Small intestine (tissue), 7 donors: ENCODE measurements at regions not wholly inside any gene's neighbourhood (a gene's known extent, or its start where the extent isn't known, plus 50 kb on each side); places are given as distances from the start of the nearest gene placed in this dataset.
"Not testable (repeated sequence)": the region's sequence is repeated elsewhere in the genome, so short reads cannot be mapped to it uniquely, and the experiment has no call there.

Source experiments
- DNase-seq, 2 donors: peaks; one replicate each; pipeline versions ENCODE4 v3.0.0 to v3.0.0-alpha.2; 2013
- FAIRE-seq: peaks from 2 replicates; lab custom pipeline; 2012; peaks lifted over from hg19 to GRCh38; lab: Jason Lieb, UNC
- H3K27ac ChIP-seq, 3 donors: one replicate each; pipeline ENCODE4 v1.5.1; 2013; ENCODE audit warnings: low read length in 2 of 3, mild to moderate bottlenecking in 2 of 3, control low read depth in 1 of 3, inconsistent platforms in 1 of 3, low read depth in 1 of 3, moderate library complexity in 1 of 3
- H3K27me3 ChIP-seq, 3 donors: one replicate each; pipeline ENCODE4 v1.6.1; 2013; ENCODE audit warnings: low read length in 3 of 3, inconsistent platforms in 1 of 3; ENCODE audit not compliant: control insufficient read depth in 3 of 3, insufficient read depth in 3 of 3
- H3K36me3 ChIP-seq, 3 donors: one replicate each; pipeline ENCODE4 v1.6.1; 2013; ENCODE audit warnings: low read length in 3 of 3, inconsistent platforms in 1 of 3, low read depth in 1 of 3, mild to moderate bottlenecking in 1 of 3, moderate library complexity in 1 of 3; ENCODE audit not compliant: control insufficient read depth in 3 of 3, insufficient read depth in 2 of 3
- H3K4me1 ChIP-seq, 3 donors: one replicate each; pipeline ENCODE4 v1.6.1; 2013; ENCODE audit warnings: low read length in 2 of 3, inconsistent platforms in 1 of 3, low read depth in 1 of 3, mild to moderate bottlenecking in 1 of 3, moderate library complexity in 1 of 3; ENCODE audit not compliant: control insufficient read depth in 3 of 3, insufficient read depth in 2 of 3
- H3K4me3 ChIP-seq, 3 donors: one replicate each; pipeline ENCODE4 v1.5.1; 2013; ENCODE audit warnings: low read length in 3 of 3, control low read depth in 1 of 3, inconsistent platforms in 1 of 3, low read depth in 1 of 3, mild to moderate bottlenecking in 1 of 3, moderate library complexity in 1 of 3
- H3K9me3 ChIP-seq, 2 donors: one replicate each; pipeline ENCODE4 v1.6.1; 2013; ENCODE audit warnings: low read depth in 1 of 2, low read length in 1 of 2; ENCODE audit not compliant: control insufficient read depth in 2 of 2, insufficient read depth in 1 of 2
- WGBS, 3 donors: extraction: QIAGEN DNeasy Blood & Tissue Kit; methylation state at CpG; one replicate each; pipeline ENCODE4 v1.1.7; 2013; 5-methylcytosine and 5-hydroxymethylcytosine counted together
- donor health status: healthy with polysubstance abuse.
- donor health status: control.
- donor health status: control.
- donor health status: Bipolar disorder and iron deficiency.
- donor health status: healthy.

DNA sequence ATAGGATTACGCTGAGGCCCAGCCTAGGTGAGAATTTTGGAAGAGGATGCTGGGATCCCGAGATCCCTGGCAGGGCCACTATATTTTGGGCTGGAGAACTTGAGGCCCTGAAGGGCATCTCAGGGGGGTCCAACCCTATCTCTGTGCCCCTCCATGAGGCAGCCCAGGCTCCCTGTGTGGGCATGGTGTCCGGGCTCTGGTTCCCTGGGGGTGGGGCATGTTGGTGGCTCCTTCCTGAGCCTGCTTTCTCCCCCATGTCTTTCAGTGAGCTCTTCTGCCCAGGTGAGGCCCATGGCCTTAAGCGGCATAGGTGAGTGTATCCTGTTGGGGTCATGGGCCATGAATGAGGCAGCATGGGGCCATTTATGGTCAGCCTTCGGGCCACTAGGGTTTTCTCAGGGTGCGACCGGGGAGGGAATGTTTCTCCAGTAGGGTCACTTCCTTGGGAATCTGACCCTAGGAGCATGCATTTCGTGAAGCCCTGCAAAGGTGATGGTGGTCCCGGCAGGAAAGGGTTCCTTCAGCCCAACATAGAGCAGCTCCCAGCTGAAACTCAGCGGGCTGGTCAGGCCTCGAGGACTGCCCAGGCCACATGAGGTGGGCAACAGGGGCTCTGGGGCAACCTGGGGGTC is 191.3 kb downstream of the UBE3A start:
- H3K36me3 ChIP-seq = no peaks in the 10 kb centered on the region
- H3K9me3 ChIP-seq = peaks cover 7 to 81% of the 10 kb centered on the region in 2 donors
- H3K4me1 ChIP-seq = no peaks in the 10 kb centered on the region
- H3K27ac ChIP-seq = no peak overlapping the region
- no peak for FAIRE-seq
- no peaks in the 10 kb centered on the region for H3K27me3 ChIP-seq
- DNase-seq = no peak
- WGBS, 3 donors = 84 to 89% (median 87%) methylated on average over 11 of the region's 11 CpGs
- no peak overlapping the region for H3K4me3 ChIP-seq

DNA sequence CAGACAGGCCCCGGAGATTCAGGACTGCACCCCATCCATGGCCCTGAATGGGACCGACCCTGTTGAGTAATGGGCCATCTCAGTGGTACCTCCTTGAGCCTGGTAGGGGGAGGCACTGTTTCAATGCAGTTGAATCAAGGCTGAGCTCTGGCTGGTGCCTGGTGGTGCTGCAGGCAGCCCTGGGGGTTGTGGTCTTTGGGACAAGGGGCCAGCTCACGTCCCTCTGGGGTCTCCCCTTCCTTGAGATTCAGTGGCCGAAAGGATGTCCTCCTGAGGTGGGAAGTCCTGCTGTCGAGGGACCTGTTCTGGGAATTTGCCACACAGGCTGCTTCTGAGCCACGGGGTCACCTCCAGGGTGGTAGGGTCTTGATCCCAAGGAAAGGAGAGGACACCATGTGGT is 190.7 kb downstream of the UBE3A start:
- WGBS, 3 donors = 65 to 76% (median 75%) methylated on average over 4 to 5 of the region's 6 CpGs
- H3K4me3 ChIP-seq, H3K4me1 ChIP-seq, H3K27me3 ChIP-seq, H3K36me3 ChIP-seq, DNase-seq, H3K27ac ChIP-seq, FAIRE-seq: not testable (repeated sequence)
- H3K9me3 ChIP-seq = peaks cover 7 to 77% of the 10 kb centered on the region in 2 donors

DNA sequence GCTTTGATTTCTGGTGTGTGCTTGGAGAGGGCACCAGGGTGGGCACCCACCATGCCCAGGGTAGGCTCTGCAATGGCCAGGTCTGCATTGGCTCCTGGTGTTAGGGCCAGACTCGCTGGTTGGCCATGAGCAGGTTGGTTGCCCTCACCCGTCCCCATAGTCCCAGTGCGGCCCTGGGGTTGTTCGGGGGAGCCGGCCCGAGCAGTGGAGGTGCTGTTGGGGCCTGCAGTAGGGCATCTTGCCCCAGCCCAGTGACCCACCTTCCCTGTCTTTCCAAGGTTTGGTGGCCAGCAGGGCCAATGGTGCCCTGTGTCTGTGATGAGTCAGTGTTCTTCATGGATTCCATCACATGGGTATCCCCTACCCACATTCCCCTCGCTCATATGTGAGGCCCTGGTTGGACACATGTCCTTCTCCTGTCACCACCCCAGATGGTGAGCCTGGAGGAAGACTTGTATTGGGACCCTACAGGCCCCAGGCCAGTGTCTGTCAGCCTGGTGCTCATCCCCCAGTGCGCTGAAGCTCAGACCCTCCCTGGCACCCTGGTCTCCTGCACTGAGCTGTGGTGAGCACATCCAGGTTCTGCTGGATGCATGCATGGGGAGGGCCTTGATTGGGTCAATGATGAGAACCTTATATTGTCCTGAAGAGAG is 190.1 kb downstream of the UBE3A start:
- FAIRE-seq = no peak
- Histone ChIP-seq H3K27me3 (no peaks in the 10 kb centered on the region), H3K36me3 (no peaks in the 10 kb centered on the region), H3K4me3 (no peak overlapping the region), H3K9me3 (peaks cover 7 to 73% of the 10 kb centered on the region in 2 donors), H3K27ac (no peak overlapping the region), H3K4me1 (no peaks in the 10 kb centered on the region)
- 86 to 92% (median 88%) methylated on average over 8 of the region's 8 CpGs for WGBS, 3 donors
- no peak for DNase-seq

DNA sequence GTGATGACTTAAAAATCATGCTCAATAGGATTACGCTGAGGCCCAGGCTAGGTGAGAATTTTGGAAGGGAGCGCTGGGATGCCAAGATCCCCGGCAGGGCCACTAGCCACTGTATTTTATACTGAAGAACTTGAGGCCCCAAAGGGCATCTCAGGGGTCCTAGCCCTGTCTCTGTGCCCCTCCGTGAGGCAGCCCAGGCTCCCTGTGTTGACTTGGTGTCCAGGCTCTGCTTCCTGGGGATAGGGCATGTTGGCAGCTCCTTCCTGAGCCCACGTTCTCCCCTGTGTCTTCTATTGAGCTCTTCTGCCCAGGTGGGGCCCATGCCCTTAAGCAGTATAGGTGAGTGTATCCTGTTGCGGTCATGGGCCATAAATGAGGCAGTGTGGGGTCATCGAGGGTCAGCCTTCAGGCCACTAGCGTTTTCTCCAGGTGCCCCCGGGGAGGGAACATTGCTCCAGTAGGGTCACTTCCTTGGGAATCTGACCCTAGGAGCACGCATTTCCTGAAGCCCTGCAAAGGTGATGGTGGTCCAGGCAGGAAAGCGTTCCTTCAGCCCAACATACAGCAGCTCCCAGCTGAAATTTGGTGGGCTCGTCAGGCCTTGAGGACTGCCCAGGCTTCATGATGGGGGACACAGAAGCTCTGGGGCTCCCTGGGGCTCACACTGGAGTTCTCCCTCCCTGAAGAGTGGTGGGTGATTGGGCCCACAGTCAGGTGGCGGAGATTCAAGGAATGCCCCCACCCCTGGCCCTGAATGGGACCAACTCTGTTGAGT is 189.4 kb downstream of the UBE3A start:
- peaks cover 4 to 71% of the 10 kb centered on the region in 2 donors for H3K9me3 ChIP-seq
- no peaks in the 10 kb centered on the region for H3K4me1 ChIP-seq
- FAIRE-seq = no peak
- H3K27me3 ChIP-seq = no peaks in the 10 kb centered on the region
- no peak overlapping the region for H3K4me3 ChIP-seq
- no peak for DNase-seq
- 83 to 88% (median 86%) methylated on average over 13 of the region's 13 CpGs for WGBS, 3 donors
- H3K27ac ChIP-seq = no peak overlapping the region
- no peaks in the 10 kb centered on the region for H3K36me3 ChIP-seq

DNA sequence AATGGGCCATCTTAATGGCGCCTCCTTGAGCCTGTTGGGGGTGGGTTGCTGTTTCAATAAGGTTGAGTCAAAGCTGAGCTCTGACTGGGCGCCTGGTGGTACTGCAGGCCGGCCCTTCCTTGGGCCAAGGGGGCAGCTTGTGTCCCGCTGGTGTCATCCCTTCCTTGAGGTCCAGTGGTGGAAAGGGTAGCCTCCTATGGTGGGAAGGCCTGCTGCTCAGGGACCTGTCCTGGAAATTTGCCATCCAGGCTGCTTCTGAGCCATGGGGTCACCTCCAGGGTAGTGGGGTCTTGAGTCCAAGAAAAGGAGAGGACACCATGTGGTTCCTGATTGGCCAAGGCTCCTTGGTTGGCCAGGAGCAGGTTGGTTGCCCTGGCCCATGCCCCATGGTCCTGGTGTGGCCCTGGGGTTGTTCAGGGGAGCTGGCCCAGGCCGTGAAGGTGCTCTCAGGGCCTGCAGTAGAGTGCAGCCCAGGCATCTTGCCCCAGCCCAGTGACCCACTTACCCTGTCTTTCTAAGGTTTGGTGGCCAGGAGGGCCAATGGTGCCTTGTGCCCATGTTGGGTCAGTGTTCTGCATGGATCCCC is 188.7 kb downstream of the UBE3A start:
- no peak for FAIRE-seq
- DNase-seq = no peak
- Histone ChIP-seq H3K27me3 (no peaks in the 10 kb centered on the region), H3K9me3 (peaks cover 2 to 64% of the 10 kb centered on the region in 2 donors), H3K4me1 (no peaks in the 10 kb centered on the region), H3K36me3 (no peaks in the 10 kb centered on the region), H3K4me3 (no peak overlapping the region), H3K27ac (no peak overlapping the region)
- WGBS, 3 donors = 73 to 76% (median 75%) methylated on average over 5 of the region's 5 CpGs

DNA sequence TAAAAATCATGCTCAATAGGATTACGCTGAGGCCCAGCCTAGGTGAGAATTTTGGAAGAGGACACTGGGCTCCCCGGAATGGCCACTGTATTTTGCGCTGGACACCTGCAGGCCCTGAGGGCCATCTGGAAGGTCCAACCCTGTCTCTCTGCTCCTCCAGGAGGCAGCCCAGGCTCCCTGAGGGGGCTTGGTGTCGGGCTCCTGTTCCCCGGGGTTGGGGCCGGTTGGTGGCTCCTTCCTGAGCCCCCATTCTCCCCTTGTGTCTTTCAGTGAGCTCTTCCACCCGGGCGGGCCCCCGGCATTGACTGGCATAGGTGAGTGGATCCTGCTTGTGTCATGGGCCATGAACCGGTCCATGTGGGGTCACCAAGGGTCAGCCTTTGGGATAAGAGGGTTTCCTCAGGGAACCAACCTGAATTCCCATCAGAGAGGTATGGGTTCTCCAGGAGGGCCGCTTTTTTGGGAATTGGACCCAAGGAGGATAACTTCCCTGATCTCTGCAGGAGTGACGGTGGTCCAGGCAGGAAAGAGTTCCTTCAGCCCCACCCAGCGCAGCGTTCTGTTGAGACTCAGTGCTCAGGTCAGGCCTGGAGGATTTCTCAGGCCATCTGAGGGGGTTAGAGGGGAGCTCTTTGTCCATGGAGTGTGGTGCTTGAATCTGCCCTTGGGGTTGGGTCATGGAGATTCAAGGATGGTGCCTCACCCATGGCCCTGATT is 187.8 kb downstream of the UBE3A start:
- FAIRE-seq (no peak), DNase-seq (no peak)
- peaks cover 2 to 61% of the 10 kb centered on the region in 2 donors for H3K9me3 ChIP-seq
- H3K4me3 ChIP-seq = no peak overlapping the region
- H3K27ac ChIP-seq = no peak overlapping the region
- H3K36me3 ChIP-seq = no peaks in the 10 kb centered on the region
- WGBS, 3 donors = 87 to 89% (median 87%) methylated on average over 14 of the region's 14 CpGs
- no peaks in the 10 kb centered on the region for H3K4me1 ChIP-seq
- no peaks in the 10 kb centered on the region for H3K27me3 ChIP-seq

DNA sequence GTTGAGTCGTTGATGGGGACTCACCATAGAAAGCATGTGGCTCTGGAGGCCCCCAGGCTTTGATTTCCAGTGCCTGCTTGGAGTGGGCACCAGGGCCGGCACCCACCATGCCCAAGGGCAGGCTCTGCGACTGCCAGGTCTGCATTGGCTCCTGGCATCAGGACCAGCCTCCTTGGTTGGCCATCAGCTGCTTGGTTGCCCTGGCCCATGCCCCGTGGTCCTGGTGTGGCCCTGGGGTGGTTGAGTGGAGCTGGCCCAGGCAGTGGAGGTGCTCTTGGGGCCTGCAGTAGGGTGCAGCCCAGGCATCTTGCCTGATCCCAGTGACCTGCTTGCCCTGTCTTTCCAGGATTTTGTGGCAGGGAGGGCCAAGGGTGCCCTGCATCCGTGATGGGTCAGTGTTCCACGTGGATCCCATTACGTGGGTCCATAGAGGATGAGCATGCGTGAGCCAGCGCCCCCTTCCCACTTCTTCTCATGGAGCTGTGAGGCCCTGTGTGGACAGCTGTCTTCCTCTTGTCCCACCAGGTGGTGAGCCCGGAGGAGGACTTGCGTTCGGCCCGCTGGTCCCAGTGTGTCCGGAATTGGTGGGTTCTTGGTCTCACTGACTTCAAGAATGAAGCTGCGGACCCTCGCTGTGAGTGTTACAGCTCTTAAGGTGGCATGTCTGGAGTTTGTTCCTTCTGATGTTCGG is 187.0 kb downstream of the UBE3A start:
- FAIRE-seq (no peak), DNase-seq (no peak)
- H3K27me3 ChIP-seq = no peaks in the 10 kb centered on the region
- no peaks in the 10 kb centered on the region for H3K4me1 ChIP-seq
- no peak overlapping the region for H3K4me3 ChIP-seq
- H3K27ac ChIP-seq = no peak overlapping the region
- WGBS, 3 donors = 83 to 87% (median 84%) methylated on average over 17 of the region's 17 CpGs
- H3K9me3 ChIP-seq = peaks cover 0 to 55% of the 10 kb centered on the region in 2 donors
- no peaks in the 10 kb centered on the region for H3K36me3 ChIP-seq
